NOMO-1 treated with dmso at 0.1 percent for 144 hours (cell line): ENCODE measurements at regions not wholly inside any gene's neighbourhood (a gene's known extent, or its start where the extent isn't known, plus 50 kb on each side); places are given as distances from the start of the nearest gene placed in this dataset.
A peak's percentile ranks its signal among the peaks of the same experiment; 100 is the strongest.
"Not testable (repeated sequence)": the region's sequence is repeated elsewhere in the genome, so short reads cannot be mapped to it uniquely, and the experiment has no call there.

Source experiments
- DNase-seq: peaks from one replicate; lab custom pipeline; 2025; ENCODE audit not compliant: unreplicated experiment; lab: John Stamatoyannopoulos, UW

DNA sequence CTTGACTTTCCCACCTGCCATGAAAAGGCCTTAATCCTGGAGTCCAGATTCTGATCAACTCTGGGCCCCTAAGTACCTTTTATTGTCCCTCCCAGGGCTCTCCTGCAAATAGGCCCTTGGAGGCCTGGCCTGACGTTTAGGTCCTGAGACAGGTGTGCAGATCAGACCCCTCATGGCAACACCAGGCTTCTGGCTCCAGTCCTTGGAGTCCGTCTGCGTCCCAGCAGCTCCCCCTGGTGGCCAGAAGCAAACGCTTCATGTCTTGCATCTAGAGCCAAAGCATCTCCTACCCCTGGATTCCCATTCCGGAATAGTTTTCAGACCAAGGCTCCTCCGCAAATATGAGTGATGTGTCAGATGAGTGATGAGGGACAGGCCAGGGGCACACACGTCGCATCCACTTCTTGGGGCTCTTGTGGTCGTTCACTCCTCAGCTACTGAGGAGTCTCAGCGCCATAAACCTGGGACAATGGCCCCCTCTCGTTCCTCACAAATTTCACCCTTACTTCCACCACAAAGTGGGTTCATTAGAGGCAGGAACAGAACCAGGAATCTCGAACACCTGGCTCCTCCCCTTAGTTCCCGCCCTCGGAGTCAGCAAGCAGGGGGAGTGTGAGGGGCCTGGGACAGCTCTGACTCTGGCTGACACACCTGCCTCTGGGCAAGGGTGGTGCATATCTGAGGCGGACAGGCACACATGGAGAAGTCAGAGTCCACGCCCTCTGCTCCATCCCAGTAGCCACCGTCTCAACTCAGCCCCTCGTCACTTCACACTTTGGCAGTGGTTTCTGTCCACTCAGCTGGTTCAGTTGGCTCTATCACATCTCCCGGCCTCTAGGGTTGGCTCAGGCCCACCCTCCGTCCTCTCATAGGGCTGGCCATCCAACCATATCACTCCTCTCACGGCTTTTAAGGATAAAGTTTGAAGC, 77.9 kb upstream of the PWP1 start:
- DNase-seq, result no peak

DNA sequence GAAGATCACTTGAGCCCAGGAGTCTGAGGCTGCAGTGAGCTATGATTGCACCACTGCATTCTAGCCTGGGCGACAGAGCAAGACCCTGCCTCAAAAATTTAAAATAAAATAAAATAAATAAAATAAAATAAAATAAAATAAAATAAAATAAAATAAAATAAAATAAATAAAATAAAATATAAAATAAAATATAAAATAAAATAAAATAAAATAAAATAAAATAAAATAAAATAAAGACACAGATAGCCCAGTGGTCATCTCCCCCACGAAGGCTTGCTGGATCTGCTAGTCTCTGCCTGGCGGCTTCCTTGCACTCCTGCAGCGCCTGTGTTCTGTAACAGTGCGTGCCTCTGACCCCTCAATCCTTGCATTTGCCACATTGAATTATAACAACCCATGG, 76.8 kb upstream of the PWP1 start:
- DNase-seq, result not testable (repeated sequence)

DNA sequence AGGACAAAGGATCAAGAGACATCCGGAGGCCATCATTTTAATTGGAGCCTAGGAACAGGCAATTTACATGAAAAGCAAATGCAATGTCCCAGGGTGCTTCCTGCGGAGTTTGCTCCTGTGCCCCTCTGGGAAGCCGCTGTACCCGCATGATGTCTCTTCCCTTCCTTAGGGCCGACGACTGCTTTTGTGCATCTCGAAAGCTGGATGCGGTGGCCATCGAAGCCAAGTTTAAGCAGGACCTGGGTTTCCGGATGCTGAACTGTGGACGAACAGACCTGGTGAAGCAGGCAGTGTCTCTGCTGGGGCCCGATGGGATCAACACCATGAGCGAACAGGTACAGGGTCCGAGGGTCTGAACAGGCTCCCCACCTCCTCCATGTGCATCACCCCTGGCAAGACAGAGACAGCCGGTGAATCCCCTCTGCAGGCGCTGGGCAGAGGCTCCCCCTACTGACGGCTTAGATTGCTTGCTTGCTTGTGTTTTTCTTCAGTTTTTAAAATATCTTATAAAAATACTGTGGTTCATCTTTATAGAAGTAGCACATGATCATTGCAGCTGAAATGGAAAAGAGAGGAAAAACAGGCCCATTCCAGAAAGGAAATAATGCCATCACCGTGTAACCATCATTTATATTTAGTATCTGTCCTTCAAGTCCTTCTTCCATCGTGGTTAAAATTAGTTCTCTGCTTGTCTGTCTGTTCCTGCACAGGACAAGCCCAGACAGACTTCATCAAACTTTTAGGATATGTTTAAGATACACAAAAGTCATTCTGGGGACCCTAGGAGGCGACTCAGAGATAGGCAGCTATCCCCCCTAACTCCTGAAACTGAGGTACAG, 75.4 kb upstream of the PWP1 start:
- DNase-seq, result no peak

DNA sequence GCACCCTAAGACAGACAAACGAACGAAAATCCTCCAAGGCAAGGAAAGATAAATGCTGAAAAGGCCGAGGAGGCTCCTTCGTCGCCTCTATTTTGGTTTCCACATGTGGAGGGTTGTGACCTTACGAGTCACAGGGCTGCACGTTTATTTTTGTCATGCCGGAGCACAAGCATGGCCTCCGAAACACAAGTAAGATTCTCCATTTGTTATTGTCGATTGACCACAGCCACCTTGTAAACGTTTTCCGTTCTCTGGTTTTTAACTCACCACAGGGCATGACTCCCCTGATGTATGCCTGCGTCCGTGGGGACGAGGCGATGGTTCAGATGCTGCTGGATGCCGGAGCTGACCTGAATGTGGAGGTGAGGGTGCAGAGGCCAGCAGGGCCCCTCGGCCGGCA, 73.1 kb upstream of the PWP1 start:
- no peak for DNase-seq

DNA sequence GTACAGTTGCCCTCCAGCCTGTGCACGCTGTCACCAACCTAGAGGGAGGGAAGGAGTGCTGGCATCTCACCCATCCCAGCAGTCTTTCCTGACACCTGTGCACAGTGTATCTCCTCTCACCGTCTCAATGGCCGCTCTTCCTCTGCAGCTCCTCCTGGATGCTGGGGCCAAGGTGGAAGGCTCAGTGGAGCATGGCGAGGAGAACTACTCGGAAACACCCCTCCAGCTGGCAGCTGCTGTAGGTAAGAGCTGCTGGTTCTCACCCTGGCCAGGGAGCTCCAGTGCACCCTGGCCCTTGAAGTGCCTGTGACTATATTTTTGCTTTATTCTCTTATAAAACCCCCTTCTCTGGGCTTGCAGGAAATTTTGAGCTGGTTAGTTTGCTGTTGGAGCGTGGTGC, 68.7 kb upstream of the PWP1 start:
- no peak for DNase-seq

DNA sequence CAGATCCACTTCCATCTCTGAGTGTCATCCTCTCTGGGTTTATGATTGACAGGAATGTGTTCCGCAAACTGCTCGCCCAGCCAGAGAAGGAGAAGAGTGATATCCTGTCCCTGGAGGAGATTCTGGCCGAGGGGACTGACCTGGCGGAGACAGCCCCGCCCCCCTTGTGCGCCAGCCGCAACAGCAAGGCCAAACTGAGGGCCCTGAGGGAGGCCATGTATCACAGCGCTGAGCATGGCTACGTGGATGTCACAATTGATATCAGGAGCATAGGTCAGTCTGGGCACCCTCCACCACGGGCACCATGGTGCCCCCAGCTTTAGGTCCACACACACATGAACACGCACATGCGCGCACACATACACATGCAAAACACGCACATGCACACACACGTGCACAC, 67.5 kb upstream of the PWP1 start:
- DNase-seq, result no peak

DNA sequence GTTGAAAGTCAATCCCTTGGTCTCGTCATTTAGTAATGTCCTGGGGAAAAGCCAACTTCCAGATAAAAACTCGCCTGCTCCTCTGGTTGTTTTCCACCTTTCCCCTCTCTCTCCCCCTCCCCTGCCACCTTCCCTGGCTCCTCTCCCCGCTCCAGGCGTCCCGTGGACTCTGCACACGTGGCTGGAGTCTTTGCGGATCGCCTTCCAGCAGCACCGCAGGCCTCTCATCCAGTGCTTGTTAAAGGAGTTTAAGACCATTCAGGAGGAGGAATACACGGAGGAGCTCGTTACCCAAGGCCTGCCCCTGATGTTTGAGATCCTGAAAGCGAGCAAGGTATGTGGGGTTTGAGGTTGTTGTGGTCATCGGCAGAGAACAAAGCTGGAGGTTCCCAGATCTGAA, 65.8 kb upstream of the PWP1 start:
- DNase-seq, result no peak

DNA sequence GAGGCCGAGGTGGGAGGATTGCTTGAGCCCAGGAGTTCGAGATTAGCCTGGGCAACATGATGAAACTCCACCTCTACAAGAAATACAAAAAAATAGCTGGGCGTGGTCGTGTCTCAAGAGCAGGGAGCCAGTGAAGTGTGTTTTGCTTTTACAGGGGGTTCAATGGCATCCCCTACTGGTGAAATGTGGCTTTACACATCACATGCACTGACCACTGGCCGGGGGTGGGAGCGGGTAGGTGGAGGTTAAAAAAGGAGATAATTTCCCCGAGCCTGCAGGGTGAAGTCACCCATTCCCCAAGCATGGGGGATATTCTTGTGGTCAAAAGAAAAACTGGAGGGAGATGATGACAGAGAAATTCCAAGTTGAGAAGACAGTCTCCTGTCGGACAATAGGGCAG, 63.6 kb upstream of the PWP1 start:
- peak; percentile 14 for DNase-seq

DNA sequence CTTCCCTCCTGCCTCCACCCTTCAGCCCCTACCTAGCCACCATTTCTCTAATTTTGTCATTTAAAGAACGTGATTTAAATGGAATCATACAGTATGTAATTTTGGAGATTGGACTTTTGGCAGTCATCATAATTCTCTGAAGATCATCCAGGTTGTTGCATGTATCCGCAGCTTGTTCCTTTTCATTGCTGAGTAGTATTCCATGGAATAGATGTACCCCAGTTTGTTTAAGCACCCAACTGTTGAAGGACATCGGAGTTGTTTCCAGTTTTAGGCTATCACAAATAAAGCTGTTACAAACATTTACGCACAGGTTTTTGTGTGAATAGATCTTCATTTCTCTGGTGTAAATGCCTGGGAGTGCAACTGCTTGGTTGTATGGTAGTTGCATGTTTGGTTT, 61.1 kb upstream of the PWP1 start:
- no peak for DNase-seq

DNA sequence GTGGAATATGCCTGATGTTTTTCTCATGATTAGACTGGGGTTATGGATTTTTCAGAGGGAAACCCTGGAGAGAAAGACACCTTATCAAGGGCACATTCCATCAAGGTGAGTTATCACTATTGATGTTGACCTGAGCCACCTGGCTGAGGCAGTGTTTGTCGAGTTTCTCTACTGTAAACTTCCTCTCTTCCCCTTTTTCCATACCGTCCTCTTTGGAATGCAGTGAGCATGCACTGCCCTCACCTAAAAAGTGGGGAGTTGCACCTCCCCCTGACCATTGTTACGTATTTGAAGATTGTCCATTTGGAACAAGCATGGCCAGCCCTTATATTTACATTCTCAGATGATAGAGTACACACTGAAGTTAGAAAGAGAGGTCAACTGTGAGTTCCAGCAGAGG, 53.9 kb upstream of the PWP1 start:
- no peak for DNase-seq

DNA sequence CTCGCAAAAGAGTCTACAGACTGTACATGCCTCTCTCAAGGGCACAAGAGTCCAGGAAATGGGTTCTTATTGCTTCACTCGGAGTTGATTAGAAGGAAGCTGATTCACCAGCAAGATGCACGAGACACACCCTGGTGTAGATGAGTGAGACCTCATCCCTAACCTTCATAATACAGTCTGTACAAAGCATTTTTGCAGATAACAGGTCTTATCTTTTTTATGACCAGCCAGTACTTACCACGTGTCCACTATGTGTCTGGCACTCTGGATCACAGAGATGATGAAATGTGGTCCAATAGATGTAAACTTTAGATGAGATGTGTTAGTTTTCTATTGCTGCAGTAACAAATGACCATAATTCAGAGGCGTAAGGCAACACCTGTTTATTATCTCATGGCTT, 53.4 kb upstream of the PWP1 start:
- peak; percentile 1 for DNase-seq

DNA sequence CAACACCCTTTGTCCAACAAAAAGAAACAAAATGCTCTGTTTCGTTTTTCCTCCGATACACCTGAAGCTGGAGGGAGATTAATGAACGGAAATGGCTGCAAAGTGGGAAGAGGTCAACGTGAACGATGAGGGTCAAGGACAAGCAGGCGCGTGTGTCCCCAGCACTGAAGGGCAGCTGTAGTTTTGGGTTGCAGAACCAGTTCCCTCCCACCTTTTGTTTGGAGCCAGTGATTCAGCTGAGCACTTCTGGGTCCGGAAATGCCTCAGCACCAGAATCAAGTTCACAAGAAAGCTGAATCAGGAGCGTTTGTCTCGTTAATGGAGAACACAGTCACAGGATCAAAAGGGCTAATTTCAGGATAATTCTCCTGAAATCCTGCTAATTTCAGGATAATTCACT, 51.1 kb upstream of the PWP1 start:
- DNase-seq, result no peak

DNA sequence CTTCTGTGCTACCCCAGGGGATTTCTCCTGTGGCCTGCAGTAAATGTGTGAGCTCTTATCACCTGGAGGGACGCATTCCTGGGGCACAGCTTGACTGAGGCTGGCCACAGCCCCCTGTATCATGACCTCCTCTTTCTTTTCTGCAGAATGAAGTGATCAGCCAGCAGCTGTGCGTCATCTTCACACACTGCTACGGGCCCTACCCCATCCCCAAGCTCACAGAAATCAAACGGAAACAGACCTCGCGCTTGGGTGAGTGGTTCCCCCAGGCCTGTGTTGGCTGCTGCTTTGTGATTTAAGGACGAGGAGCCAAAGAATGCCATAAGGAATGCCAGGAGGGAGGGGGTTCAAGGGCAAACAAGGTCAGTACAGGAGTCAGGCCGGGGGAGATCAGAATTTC, 50.5 kb upstream of the PWP1 start:
- DNase-seq, result no peak
